Spleen (tissue), 11 donors: ENCODE measurements at regions not wholly inside any gene's neighbourhood (a gene's known extent, or its start where the extent isn't known, plus 50 kb on each side); places are given as distances from the start of the nearest gene placed in this dataset.

Experiments used
- DNase-seq: peaks from one replicate; pipeline ENCODE4 v3.0.0-alpha.2; 2020
- H3K27ac ChIP-seq, 8 donors: fragments of 200-600 bp; sonication (generic) in 7 of 8; 1 replicate in 4 of 8; 2 replicates in 4 of 8; pipeline versions ENCODE4 v1.5.0 to v1.8.0; 2016 to 2021; ENCODE audit warnings: inconsistent platforms in 4 of 8, mild to moderate bottlenecking in 4 of 8, moderate library complexity in 1 of 8
- H3K27me3 ChIP-seq, 7 donors: fragments of 200-600 bp; sonication (generic) in 6 of 7; replicated peaks in 1 of 7; 1 replicate in 4 of 7; 2 replicates in 3 of 7; pipeline versions ENCODE4 v1.5.0 to v1.8.0; 2016 to 2021; ENCODE audit warnings: inconsistent platforms in 3 of 7, mild to moderate bottlenecking in 1 of 7
- H3K36me3 ChIP-seq, 6 donors: fragments of 200-600 bp; sonication (generic) in 5 of 6; 1 replicate in 4 of 6; 2 replicates in 2 of 6; pipeline versions ENCODE4 v1.5.0 to v1.8.0; 2016 to 2021; ENCODE audit warnings: inconsistent platforms in 2 of 6
- H3K4me1 ChIP-seq, 6 donors: fragments of 200-600 bp; sonication (generic) in 5 of 6; 1 replicate in 3 of 6; 2 replicates in 3 of 6; pipeline versions ENCODE4 v1.5.0 to v1.8.0; 2016 to 2021; ENCODE audit warnings: inconsistent platforms in 3 of 6
- H3K4me3 ChIP-seq, 8 donors: fragments of 200-600 bp; sonication (generic) in 7 of 8; 1 replicate in 4 of 8; 2 replicates in 4 of 8; pipeline versions ENCODE4 v1.5.0 to v1.8.0; 2016 to 2021; ENCODE audit warnings: inconsistent platforms in 4 of 8, mild to moderate bottlenecking in 4 of 8, moderate library complexity in 2 of 8
- H3K9me3 ChIP-seq, 8 donors: fragments of 200-600 bp; sonication (generic) in 7 of 8; 1 replicate in 4 of 8; 2 replicates in 4 of 8; pipeline versions ENCODE4 v1.5.0 to v1.8.0; 2016 to 2021; ENCODE audit warnings: inconsistent platforms in 4 of 8
- POLR2A ChIP-seq, 3 donors: fragments of 450-650 bp; IDR thresholded peaks; one replicate each; pipeline ENCODE4 v1.5.1; 2017; ENCODE audit warnings: antibody characterized with exemption in 3 of 3, mild to moderate bottlenecking in 1 of 3
- POLR2AphosphoS5 ChIP-seq, 3 donors: sonication (generic); formaldehyde crosslinking; IDR thresholded peaks; one replicate each; pipeline ENCODE4 v1.5.1; 2017; ENCODE audit warnings: antibody characterized with exemption in 3 of 3
- WGBS, 5 donors: extraction: QIAGEN DNeasy Blood & Tissue Kit in 3 of 5; methylation state at CpG; one replicate each; pipeline versions ENCODE4 v1.1.5 to v1.1.7; 2013 to 2018; 5-methylcytosine and 5-hydroxymethylcytosine counted together
- intact Hi-C: fragments of 100-400 bp; cut with DNase I; formaldehyde crosslinking; loops from one replicate; pipeline ENCODE4 v1.15.0; 2023; ENCODE audit warnings: low total_unique reads
- TF ChIP-seq, protein P1 (sequence below), 11 experiments: fragments of 200-600 bp in 7 of 11; fragments of 450-650 bp in 4 of 11; sonication (generic) in 4 of 11; IDR thresholded peaks in 8 of 11; conservative IDR thresholded peaks in 3 of 11; 1 replicate in 7 of 11; 2 replicates in 4 of 11; pipeline versions ENCODE4 v1.4.0 to v1.8.0; 2016 to 2021; ENCODE audit warnings: antibody characterized with exemption in 11 of 11, inconsistent platforms in 4 of 11, mild to moderate bottlenecking in 1 of 11
- donor health status: healthy with polysubstance abuse.
- donor health status: DM: no; HTN: no; CAD: no; lungs with moderate emphysema.
- donor health status: DM: no; HTN: no; CAD: no.
- donor health status: Bipolar disorder and iron deficiency.
- donor health status: healthy.
- donor health status: DM: no; HTN: no; CAD: no.
- donor health status: DM: yes; HTN: yes; CAD: no.

DNA sequence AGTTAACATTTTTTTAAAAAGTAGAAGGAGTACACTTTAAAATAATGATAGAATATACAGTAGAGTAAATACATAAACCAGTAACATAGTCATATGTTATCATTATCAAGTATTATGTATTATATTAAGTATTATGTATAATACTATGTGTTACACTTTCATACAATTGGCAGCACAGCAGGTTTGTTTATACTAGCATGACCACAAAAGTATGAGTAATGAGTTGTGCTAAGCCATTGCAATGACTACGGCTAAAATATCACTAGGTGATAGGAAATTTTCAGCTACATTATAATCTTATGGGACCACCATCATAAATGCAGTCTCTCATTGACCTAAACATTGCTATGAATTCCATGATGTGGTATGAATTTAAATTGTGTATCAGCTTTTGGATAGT is 506.0 kb downstream of the HTR1A start:
- Histone ChIP-seq H3K4me3 (no peak overlapping the region), H3K4me1 (no peaks in the 10 kb centered on the region), H3K36me3 (no peaks in the 10 kb centered on the region), H3K27me3 (no peaks in the 10 kb centered on the region), H3K27ac (no peak overlapping the region), H3K9me3 (peaks cover 0 to 18% (median 0%) of the 10 kb centered on the region in 8 donors)
- TF ChIP-seq, protein P1, sequence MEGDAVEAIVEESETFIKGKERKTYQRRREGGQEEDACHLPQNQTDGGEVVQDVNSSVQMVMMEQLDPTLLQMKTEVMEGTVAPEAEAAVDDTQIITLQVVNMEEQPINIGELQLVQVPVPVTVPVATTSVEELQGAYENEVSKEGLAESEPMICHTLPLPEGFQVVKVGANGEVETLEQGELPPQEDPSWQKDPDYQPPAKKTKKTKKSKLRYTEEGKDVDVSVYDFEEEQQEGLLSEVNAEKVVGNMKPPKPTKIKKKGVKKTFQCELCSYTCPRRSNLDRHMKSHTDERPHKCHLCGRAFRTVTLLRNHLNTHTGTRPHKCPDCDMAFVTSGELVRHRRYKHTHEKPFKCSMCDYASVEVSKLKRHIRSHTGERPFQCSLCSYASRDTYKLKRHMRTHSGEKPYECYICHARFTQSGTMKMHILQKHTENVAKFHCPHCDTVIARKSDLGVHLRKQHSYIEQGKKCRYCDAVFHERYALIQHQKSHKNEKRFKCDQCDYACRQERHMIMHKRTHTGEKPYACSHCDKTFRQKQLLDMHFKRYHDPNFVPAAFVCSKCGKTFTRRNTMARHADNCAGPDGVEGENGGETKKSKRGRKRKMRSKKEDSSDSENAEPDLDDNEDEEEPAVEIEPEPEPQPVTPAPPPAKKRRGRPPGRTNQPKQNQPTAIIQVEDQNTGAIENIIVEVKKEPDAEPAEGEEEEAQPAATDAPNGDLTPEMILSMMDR (IDR thresholded peaks at IDR 0.05 in 8 of 11, conservative IDR thresholded peaks at IDR 0.05 in 3 of 11) = no peak
- TF ChIP-seq POLR2AphosphoS5 (IDR thresholded peaks at IDR 0.05) (no peak), POLR2A (IDR thresholded peaks at IDR 0.05) (no peak)
- no peak for DNase-seq
- intact Hi-C loops = no loop called here
- 80 to 96% (median 89%) methylated on average over 1 of the region's 1 CpG for WGBS, 5 donors

DNA sequence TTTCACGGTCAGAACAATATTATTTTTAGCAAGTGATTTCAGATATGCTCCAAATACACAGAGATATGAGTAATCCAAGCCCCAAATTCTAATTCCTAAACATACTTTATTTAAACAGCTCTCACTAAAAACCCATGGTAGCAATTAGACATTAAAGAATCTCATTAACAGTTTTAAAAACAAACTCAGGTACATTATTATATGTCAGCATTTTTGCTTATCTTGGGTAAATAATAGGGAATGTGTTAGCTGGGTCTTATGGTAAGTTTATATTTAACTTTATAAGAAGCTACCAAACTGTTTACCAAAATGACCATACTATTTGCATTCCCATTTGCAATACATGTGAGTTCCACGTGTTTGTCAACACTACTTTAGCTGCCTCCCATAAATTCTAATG is 511.1 kb downstream of the HTR1A start:
- no peaks in the 10 kb centered on the region for H3K4me1 ChIP-seq
- intact Hi-C loops = no loop called here
- TF ChIP-seq, protein P1 (IDR thresholded peaks at IDR 0.05 in 8 of 11, conservative IDR thresholded peaks at IDR 0.05 in 3 of 11) = no peak
- TF ChIP-seq POLR2A (IDR thresholded peaks at IDR 0.05) (no peak), POLR2AphosphoS5 (IDR thresholded peaks at IDR 0.05) (no peak)
- no peaks in the 10 kb centered on the region for H3K27me3 ChIP-seq
- H3K36me3 ChIP-seq = no peaks in the 10 kb centered on the region
- no peak overlapping the region for H3K27ac ChIP-seq
- 28 to 81% (median 51%) methylated on average over 2 of the region's 2 CpGs for WGBS, 5 donors
- no peaks in the 10 kb centered on the region for H3K9me3 ChIP-seq
- no peak overlapping the region for H3K4me3 ChIP-seq
- DNase-seq = no peak

DNA sequence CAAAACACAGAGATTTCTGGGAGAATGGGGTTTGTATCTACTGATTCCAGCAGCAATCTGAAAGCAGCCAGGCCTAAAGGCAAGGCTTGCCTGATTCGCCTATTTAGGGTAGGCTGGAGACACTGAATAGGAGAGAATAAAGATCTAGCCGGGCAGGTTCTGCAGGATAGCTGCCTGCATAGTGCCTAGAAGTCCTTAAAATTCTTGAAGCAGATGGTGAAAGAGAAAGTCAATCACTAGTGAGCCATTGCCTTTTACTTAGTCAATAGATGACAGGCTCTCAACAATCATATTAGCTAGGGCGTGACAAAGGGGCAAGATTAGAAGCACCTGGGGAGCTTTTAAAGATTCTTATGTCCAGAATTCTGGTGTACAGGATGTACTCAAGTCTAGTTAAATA is 522.7 kb downstream of the HTR1A start:
- Histone ChIP-seq H3K9me3 (peaks cover 0 to 6% (median 0%) of the 10 kb centered on the region in 8 donors), H3K27me3 (no peaks in the 10 kb centered on the region), H3K27ac (no peak overlapping the region), H3K4me3 (no peak overlapping the region), H3K36me3 (no peaks in the 10 kb centered on the region), H3K4me1 (no peaks in the 10 kb centered on the region)
- intact Hi-C loops = no loop called here
- TF ChIP-seq POLR2A (IDR thresholded peaks at IDR 0.05) (no peak), POLR2AphosphoS5 (IDR thresholded peaks at IDR 0.05) (no peak)
- TF ChIP-seq, protein P1 (IDR thresholded peaks at IDR 0.05 in 8 of 11, conservative IDR thresholded peaks at IDR 0.05 in 3 of 11) = no peak
- 74 to 82% (median 79%) methylated on average over 3 of the region's 3 CpGs for WGBS, 5 donors
- DNase-seq = no peak

DNA sequence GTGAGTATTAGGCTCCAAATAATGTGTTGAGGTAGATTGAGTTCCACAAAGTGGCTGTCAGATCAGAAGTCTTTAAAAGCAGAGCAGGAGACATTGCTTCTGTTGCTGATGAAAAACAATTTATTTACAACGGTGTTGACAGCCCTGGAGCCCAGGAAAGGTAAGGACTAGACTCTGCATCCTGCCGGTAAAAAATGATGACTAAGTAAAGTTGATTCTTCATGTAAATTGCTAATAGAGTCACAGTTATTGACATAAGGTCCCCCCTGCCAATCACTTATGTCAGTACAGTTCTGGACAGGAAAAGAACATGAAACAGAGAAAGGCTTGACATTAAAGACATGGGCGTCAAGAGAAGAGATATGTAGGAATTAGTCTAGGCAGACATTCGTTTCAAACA is 552.5 kb downstream of the HTR1A start:
- Histone ChIP-seq H3K4me3 (no peak overlapping the region), H3K36me3 (no peaks in the 10 kb centered on the region), H3K27ac (no peak overlapping the region), H3K27me3 (no peaks in the 10 kb centered on the region), H3K4me1 (no peaks in the 10 kb centered on the region), H3K9me3 (peaks cover 0 to 5% (median 0%) of the 10 kb centered on the region in 8 donors)
- TF ChIP-seq, protein P1 (IDR thresholded peaks at IDR 0.05 in 8 of 11, conservative IDR thresholded peaks at IDR 0.05 in 3 of 11) = no peak
- no peak for TF ChIP-seq POLR2A (IDR thresholded peaks at IDR 0.05)
- intact Hi-C loops = loop anchor here (10.0 kb wide), 1 partner anchor 555 kb away; the partner anchor contains the start of gene HTR1A
- WGBS, 5 donors = 72 to 80% (median 75%) methylated on average over 4 of the region's 4 CpGs
- DNase-seq = no peak
